ENCODE measurements at regions not wholly inside any gene's neighbourhood (a gene's known extent, or its start where the extent isn't known, plus 50 kb on each side); places are given as distances from the start of the nearest gene placed in this dataset.

- Histone ChIP-seq H2BK120ac (ENCODE audit: low read depth, low read length) (no peak overlapping the region), H3K56ac (ENCODE audit: extremely low read depth, insufficient read depth, low read length) (no peak overlapping the region), H4K5ac (ENCODE audit: low read depth, low read length) (no peak overlapping the region), H2AFZ (replicated peaks; ENCODE audit: low read length, poor library complexity) (no peak overlapping the region), H3K14ac (replicated peaks; ENCODE audit: low read depth, low read length) (no peak overlapping the region), H2BK20ac (ENCODE audit: low read depth, low read length) (no peak overlapping the region), H4K8ac (ENCODE audit: low read depth in 2 of 2, low read length in 2 of 2) (no peak overlapping the region), H3K27me3 (ENCODE audit: control insufficient read depth, insufficient read depth, low read length) (no peaks in the 10 kb centered on the region), H2AK5ac (ENCODE audit: low read depth, low read length) (no peak overlapping the region), H2BK15ac (ENCODE audit: low read depth, low read length) (no peak overlapping the region), H3K4me1 (ENCODE audit: control insufficient read depth, insufficient read depth, low read length) (no peaks in the 10 kb centered on the region), H2AK9ac (replicated peaks; ENCODE audit: low read depth, low read length, poor library complexity) (no peak overlapping the region), H3K9me3 (ENCODE audit: control insufficient read depth, insufficient read depth, low read length) (0 out of 2 replicates have a peak, but pooled peaks cover 1% of the 10 kb centered on the region), H3K4me2 (ENCODE audit: low read depth, low read length) (no peak overlapping the region), H3K27ac (ENCODE audit: insufficient read depth, low read length) (no peak overlapping the region), H4K20me1 (ENCODE audit: insufficient read depth, low read length) (no peaks in the 10 kb centered on the region), H3K9me1 (ENCODE audit: insufficient read depth, low read length) (no peaks in the 10 kb centered on the region), H3K9ac (ENCODE audit: low read depth, low read length) (no peak overlapping the region), H4K91ac (ENCODE audit: insufficient read depth, low read depth, low read length) (no peak overlapping the region), H2BK5ac (ENCODE audit: low read depth, low read length, poor library complexity, severe bottlenecking) (no peak overlapping the region), H3K36me3 (ENCODE audit: control insufficient read depth, insufficient read depth, low read length) (no peaks in the 10 kb centered on the region), H3K4me3 (ENCODE audit: insufficient read depth, low read depth, low read length) (no peak overlapping the region), H3K4ac (ENCODE audit: low read depth, low read length) (no peak overlapping the region), H3K18ac (ENCODE audit: low read depth, low read length) (no peak overlapping the region), H3K23ac (ENCODE audit: low read depth, low read length) (no peak overlapping the region), H3K79me1 (ENCODE audit: low read depth in 1 of 2, low read length in 2 of 2) (no peaks in the 10 kb centered on the region)
- DNase-seq (no peak), ATAC-seq (ENCODE audit: low read depth) (no peak)
- TF ChIP-seq RAD21 (IDR thresholded peaks at IDR 0.05; ENCODE audit: low read length): no peak
- no peak for TF ChIP-seq MXI1 (IDR thresholded peaks at IDR 0.05; ENCODE audit: borderline replicate concordance, low read depth, low read length)
- no peak for TF ChIP-seq CHD1 (IDR thresholded peaks at IDR 0.05; ENCODE audit: low read depth, low read length)
- TF ChIP-seq MAZ (IDR thresholded peaks at IDR 0.05; ENCODE audit: borderline replicate concordance, low read depth, low read length): no peak
- TF ChIP-seq RCOR1 (IDR thresholded peaks at IDR 0.05; ENCODE audit: insufficient replicate concordance, low read length): no peak
- TF ChIP-seq POLR2A (IDR thresholded peaks at IDR 0.05; ENCODE audit: low read depth, low read length): no peak
- TF ChIP-seq USF2 (IDR thresholded peaks at IDR 0.05; ENCODE audit: low read depth, low read length): no peak
- CTCF ChIA-PET: no interaction called here
- in situ Hi-C loops (cut with MboI; ENCODE audit: low sequenced_read_pairs): no loop called here
- POLR2A ChIA-PET (ENCODE audit: unreplicated experiment): no interaction called here
- dilution Hi-C loops (cut with HindIII; ENCODE audit: low sequenced_read_pairs, unreplicated experiment): no loop called here
- intact Hi-C loops (cut with micrococcal nuclease): loop anchor here (10.0 kb wide), 1 partner anchor 63 kb away; no protein-coding TSS in a partner anchor
- BruUV-seq (replicated peaks): no TSS peak
These were observed 487.2 kb downstream of the ANKRD7 start for GRCh38 chr7:118711688-118712087.

Measured in IMR-90 (cell line).